SK-N-SH (cell line): ENCODE measurements at regions not wholly inside any gene's neighbourhood (a gene's known extent, or its start where the extent isn't known, plus 50 kb on each side); places are given as distances from the start of the nearest gene placed in this dataset.
A peak's percentile ranks its signal among the peaks of the same experiment; 100 is the strongest.

ENCODE experiments used
- CTCF ChIA-PET: fragments of 300-600, 350-600 bp; formaldehyde crosslinking; extraction: SDS; loops from one replicate; lab custom pipeline; 2021; lab: Yijun Ruan, JAX
- POLR2A ChIA-PET: fragments of 350-600 bp; sonication (Branson Sonifier 250); formaldehyde crosslinking; extraction: SDS; loops from one replicate; lab custom pipeline; 2020; ENCODE audit warnings: antibody characterized with exemption, inconsistent platforms; lab: Yijun Ruan, JAX
- DNase-seq: peaks from one replicate; pipeline ENCODE4 v3.0.0; 2012
- H2AFZ ChIP-seq: fragments of 200-600 bp; sonication (generic); 2 replicates; pipeline ENCODE4 v1.8.1; 2016; ENCODE audit warnings: antibody characterized with exemption, mild to moderate bottlenecking, low read depth
- H3F3A ChIP-seq: fragments of 200-600 bp; sonication (generic); replicated peaks from 2 replicates; pipeline ENCODE3; 2016; ENCODE audit warnings: antibody characterized with exemption, mild to moderate bottlenecking; ENCODE audit not compliant: insufficient read depth
- H3K27ac ChIP-seq, 2 experiments: fragments of 200-500 bp in 1 of 2; fragments of 200-600 bp in 1 of 2; sonication (Bioruptor generic) in 1 of 2; sonication (generic), shearing (Covaris generic) in 1 of 2; 2 replicates each; pipeline versions ENCODE4 v1.5.1 to v1.6.1; 2014 to 2016; ENCODE audit warnings: low read depth in 2 of 2, inconsistent platforms in 1 of 2, low read length in 1 of 2, mild to moderate bottlenecking in 1 of 2, mixed read lengths in 1 of 2
- H3K27me3 ChIP-seq: fragments of 200-600 bp; sonication (generic), shearing (Covaris generic); 2 replicates; pipeline ENCODE4 v1.6.1; 2016; ENCODE audit warnings: mixed run types; ENCODE audit not compliant: insufficient read depth
- H3K36me3 ChIP-seq, 2 experiments: fragments of 200-500 bp in 1 of 2; fragments of 200-600 bp in 1 of 2; sonication (Bioruptor generic) in 1 of 2; sonication (generic) in 1 of 2; replicated peaks in 1 of 2; 2 replicates each; pipeline versions ENCODE3 to v1.5.1; 2014 to 2016; ENCODE audit warnings: low read length in 1 of 2, mild to moderate bottlenecking in 1 of 2; ENCODE audit not compliant: insufficient read depth in 2 of 2, control insufficient read depth in 1 of 2
- H3K4me1 ChIP-seq, 2 experiments: fragments of 200-500 bp in 1 of 2; fragments of 200-600 bp in 1 of 2; sonication (Bioruptor generic) in 1 of 2; sonication (generic), shearing (Covaris generic) in 1 of 2; 2 replicates each; pipeline versions ENCODE4 v1.5.1 to v1.6.1; 2014 to 2016; ENCODE audit warnings: low read depth in 1 of 2, low read length in 1 of 2, mixed run types in 1 of 2; ENCODE audit not compliant: insufficient read depth in 2 of 2, control insufficient read depth in 1 of 2
- H3K4me2 ChIP-seq: fragments of 200-600 bp; sonication (generic), shearing (Covaris generic); 2 replicates; pipeline ENCODE4 v1.6.1; 2017; ENCODE audit warnings: mixed run types
- H3K4me3 ChIP-seq, 2 experiments: fragments of 200-500 bp in 1 of 2; fragments of 200-600 bp in 1 of 2; sonication (Bioruptor generic) in 1 of 2; sonication (generic), shearing (Covaris generic) in 1 of 2; 2 replicates each; pipeline versions ENCODE4 v1.5.1 to v1.8.1; 2014 to 2016; ENCODE audit warnings: low read depth in 2 of 2, inconsistent platforms in 1 of 2, low read length in 1 of 2, mild to moderate bottlenecking in 1 of 2, mixed read lengths in 1 of 2, moderate library complexity in 1 of 2
- H3K79me2 ChIP-seq: fragments of 200-600 bp; sonication (generic); 2 replicates; pipeline ENCODE4 v1.8.1; 2017; ENCODE audit warnings: mild to moderate bottlenecking; ENCODE audit not compliant: insufficient read depth
- H3K9ac ChIP-seq: fragments of 200-600 bp; sonication (generic); 2 replicates; pipeline ENCODE4 v1.6.1; 2017; ENCODE audit warnings: mixed run types
- H3K9me2 ChIP-seq: fragments of 200-600 bp; sonication (generic); 2 replicates; pipeline ENCODE4 v1.6.1; 2017; ENCODE audit warnings: mixed run types
- H3K9me3 ChIP-seq: fragments of 200-600 bp; sonication (generic); 2 replicates; pipeline ENCODE4 v1.6.1; 2017; ENCODE audit warnings: mixed run types, mild to moderate bottlenecking, moderate library complexity
- H4K20me1 ChIP-seq: fragments of 200-600 bp; sonication (generic); 2 replicates; pipeline ENCODE4 v1.6.1; 2017; ENCODE audit warnings: mild to moderate bottlenecking, mixed run types; ENCODE audit not compliant: insufficient read depth
- CHD2 ChIP-seq: fragments of 150-350 bp; IDR thresholded peaks from 2 replicates; pipeline ENCODE4 v1.6.1; 2018; ENCODE audit warnings: low read length; ENCODE audit not compliant: partially characterized antibody
- FOSL2 ChIP-seq: IDR thresholded peaks from 2 replicates; pipeline ENCODE4 v1.4.0; 2012; ENCODE audit warnings: low read depth, mild to moderate bottlenecking, moderate library complexity, borderline replicate concordance
- FOXM1 ChIP-seq: IDR thresholded peaks from 2 replicates; pipeline ENCODE4 v1.4.0; 2012; ENCODE audit warnings: low read depth, mild to moderate bottlenecking
- GABPA ChIP-seq: IDR thresholded peaks from 2 replicates; pipeline ENCODE4 v1.4.0; 2012; ENCODE audit warnings: low read depth, mild to moderate bottlenecking
- NFIC ChIP-seq: IDR thresholded peaks from 2 replicates; pipeline ENCODE4 v1.4.0; 2012; ENCODE audit warnings: borderline replicate concordance
- SIN3A ChIP-seq: IDR thresholded peaks from 2 replicates; pipeline ENCODE4 v1.6.1; 2012; ENCODE audit warnings: low read depth, mild to moderate bottlenecking, low read length, moderate library complexity, borderline replicate concordance
- SMC3 ChIP-seq: IDR thresholded peaks from 2 replicates; pipeline ENCODE4 v1.6.1; 2012; ENCODE audit warnings: low read depth, low read length, improper control_type of control experiment
- TCF12 ChIP-seq: IDR thresholded peaks from 2 replicates; pipeline ENCODE4 v1.4.0; 2012
- WGBS: methylation state at CpG from one replicate; pipeline ENCODE4 v1.1.6; 2017; ENCODE audit warnings: low lambda C conversion rate; 5-methylcytosine and 5-hydroxymethylcytosine counted together
- TF ChIP-seq, protein P1 (sequence below): fragments of 200-600 bp; sonication (generic); IDR thresholded peaks from 2 replicates; pipeline ENCODE4 v1.6.1; 2017; ENCODE audit warnings: antibody characterized with exemption, mild to moderate bottlenecking, moderate library complexity
- TF ChIP-seq, protein P2 (sequence below): IDR thresholded peaks from 2 replicates; pipeline ENCODE4; 2012
- TF ChIP-seq, protein P3 (sequence below): IDR thresholded peaks from 2 replicates; pipeline ENCODE4 v1.4.0; 2012; ENCODE audit warnings: low read depth
- TF ChIP-seq, protein P4 (sequence below): IDR thresholded peaks from 2 replicates; pipeline ENCODE4 v1.6.1; 2012; ENCODE audit warnings: mild to moderate bottlenecking, low read depth, low read length, moderate library complexity
- TF ChIP-seq, protein P5 (sequence below): IDR thresholded peaks from 2 replicates; pipeline ENCODE4 v1.4.0; 2012; ENCODE audit warnings: low read depth, borderline replicate concordance

DNA sequence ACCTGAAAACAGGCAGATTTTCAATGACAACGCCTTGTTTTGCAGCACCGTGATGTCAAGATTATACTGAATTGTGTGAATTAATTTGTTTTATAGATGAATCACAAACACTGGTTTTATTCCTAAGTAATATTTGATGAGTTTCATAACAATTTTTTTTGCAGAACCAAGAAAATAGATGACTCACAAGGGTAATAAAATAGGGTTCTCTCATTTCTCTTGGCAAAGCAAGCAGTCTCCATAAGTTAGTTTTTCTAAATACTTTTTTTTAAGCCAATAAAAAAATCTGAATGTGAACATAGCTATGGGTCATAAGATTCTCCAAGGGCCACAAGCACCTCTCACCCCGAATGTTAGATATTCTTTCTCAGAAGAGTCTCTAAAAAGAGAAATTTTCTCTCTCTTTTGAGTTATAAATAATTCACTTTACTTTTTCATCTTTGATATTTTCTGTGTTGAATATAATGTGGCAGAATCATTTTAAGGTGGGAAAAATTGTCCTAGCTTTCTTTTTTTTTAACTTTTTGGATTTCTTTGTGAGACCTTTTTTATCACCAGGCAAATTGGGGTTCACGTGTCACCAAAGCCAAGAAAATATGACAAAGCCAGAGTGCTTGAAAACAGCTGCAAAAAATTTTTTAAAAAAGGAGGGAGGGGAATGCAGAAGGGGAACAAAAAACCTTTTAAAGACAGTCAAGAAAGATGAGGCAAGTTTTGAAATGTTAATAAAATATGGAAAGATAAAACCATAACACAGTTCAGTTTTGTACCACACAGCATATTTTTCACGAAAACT, 174.6 kb upstream of the DAPK1 start (continued):
- peak; percentile 21; the same call in 1 of the 2 replicates for TF ChIP-seq NFIC
- TF ChIP-seq, protein P1, sequence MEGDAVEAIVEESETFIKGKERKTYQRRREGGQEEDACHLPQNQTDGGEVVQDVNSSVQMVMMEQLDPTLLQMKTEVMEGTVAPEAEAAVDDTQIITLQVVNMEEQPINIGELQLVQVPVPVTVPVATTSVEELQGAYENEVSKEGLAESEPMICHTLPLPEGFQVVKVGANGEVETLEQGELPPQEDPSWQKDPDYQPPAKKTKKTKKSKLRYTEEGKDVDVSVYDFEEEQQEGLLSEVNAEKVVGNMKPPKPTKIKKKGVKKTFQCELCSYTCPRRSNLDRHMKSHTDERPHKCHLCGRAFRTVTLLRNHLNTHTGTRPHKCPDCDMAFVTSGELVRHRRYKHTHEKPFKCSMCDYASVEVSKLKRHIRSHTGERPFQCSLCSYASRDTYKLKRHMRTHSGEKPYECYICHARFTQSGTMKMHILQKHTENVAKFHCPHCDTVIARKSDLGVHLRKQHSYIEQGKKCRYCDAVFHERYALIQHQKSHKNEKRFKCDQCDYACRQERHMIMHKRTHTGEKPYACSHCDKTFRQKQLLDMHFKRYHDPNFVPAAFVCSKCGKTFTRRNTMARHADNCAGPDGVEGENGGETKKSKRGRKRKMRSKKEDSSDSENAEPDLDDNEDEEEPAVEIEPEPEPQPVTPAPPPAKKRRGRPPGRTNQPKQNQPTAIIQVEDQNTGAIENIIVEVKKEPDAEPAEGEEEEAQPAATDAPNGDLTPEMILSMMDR, result no peak
- TF ChIP-seq, protein P2, sequence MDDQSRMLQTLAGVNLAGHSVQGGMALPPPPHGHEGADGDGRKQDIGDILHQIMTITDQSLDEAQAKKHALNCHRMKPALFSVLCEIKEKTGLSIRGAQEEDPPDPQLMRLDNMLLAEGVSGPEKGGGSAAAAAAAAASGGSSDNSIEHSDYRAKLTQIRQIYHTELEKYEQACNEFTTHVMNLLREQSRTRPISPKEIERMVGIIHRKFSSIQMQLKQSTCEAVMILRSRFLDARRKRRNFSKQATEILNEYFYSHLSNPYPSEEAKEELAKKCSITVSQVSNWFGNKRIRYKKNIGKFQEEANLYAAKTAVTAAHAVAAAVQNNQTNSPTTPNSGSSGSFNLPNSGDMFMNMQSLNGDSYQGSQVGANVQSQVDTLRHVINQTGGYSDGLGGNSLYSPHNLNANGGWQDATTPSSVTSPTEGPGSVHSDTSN, result no peak
- no peak for TF ChIP-seq SMC3

DNA sequence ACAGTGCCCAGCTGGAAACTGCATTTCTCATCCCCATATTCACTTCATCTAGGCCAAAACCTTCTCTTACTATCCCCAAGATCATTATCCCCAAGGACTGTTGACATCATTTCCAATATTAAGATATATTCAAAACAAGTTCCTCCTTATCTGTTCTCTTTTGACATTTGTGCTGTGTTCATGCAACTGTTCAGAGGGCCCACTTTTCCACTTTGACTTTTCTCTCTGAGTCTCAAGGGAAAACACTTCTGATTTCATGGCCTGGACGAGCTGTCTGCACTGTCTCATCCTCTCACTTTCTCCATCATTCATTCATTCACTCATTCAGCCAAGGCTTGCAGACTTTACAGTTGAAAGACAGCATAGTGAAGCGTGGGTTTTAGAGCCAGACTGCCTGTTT, 173.7 kb upstream of the DAPK1 start:
- POLR2A ChIA-PET, result no interaction called here
- Histone ChIP-seq H3K36me3 (no peaks in the 10 kb centered on the region), H3K79me2 (no peaks in the 10 kb centered on the region), H3F3A (no peaks in the 10 kb centered on the region), H3K27ac (no peak overlapping the region), H3K9me2 (no peaks in the 10 kb centered on the region), H3K9ac (no peak overlapping the region), H3K4me1 (peaks cover 2 to 8% of the 10 kb centered on the region in 2 experiments; a peak in 3 of 4 replicates), H4K20me1 (no peaks in the 10 kb centered on the region), H3K4me2 (no peak overlapping the region), H3K9me3 (no peaks in the 10 kb centered on the region), H3K4me3 (no peak overlapping the region), H2AFZ (no peak overlapping the region), H3K27me3 (no peaks in the 10 kb centered on the region)
- DNase-seq, result no peak
- WGBS, result 49% methylated on average over 2 of the region's 2 CpGs
- CTCF ChIA-PET, result interaction anchor here (0.6 to 8.2 kb wide), 41 partner anchors 8 to 915 kb away, joined by 3 to 112 read pairs (median 4); partner anchors contain the start of gene GAS1
- TF ChIP-seq, protein P2, result no peak
- TF ChIP-seq, protein P1, result no peak
- TF ChIP-seq TCF12, result no peak
- no peak for TF ChIP-seq FOSL2
- TF ChIP-seq, protein P3, sequence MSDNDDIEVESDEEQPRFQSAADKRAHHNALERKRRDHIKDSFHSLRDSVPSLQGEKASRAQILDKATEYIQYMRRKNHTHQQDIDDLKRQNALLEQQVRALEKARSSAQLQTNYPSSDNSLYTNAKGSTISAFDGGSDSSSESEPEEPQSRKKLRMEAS, result no peak
- no peak for TF ChIP-seq SIN3A
- TF ChIP-seq GABPA, result no peak
- TF ChIP-seq CHD2, result no peak
- no peak for TF ChIP-seq NFIC
- TF ChIP-seq, protein P4, sequence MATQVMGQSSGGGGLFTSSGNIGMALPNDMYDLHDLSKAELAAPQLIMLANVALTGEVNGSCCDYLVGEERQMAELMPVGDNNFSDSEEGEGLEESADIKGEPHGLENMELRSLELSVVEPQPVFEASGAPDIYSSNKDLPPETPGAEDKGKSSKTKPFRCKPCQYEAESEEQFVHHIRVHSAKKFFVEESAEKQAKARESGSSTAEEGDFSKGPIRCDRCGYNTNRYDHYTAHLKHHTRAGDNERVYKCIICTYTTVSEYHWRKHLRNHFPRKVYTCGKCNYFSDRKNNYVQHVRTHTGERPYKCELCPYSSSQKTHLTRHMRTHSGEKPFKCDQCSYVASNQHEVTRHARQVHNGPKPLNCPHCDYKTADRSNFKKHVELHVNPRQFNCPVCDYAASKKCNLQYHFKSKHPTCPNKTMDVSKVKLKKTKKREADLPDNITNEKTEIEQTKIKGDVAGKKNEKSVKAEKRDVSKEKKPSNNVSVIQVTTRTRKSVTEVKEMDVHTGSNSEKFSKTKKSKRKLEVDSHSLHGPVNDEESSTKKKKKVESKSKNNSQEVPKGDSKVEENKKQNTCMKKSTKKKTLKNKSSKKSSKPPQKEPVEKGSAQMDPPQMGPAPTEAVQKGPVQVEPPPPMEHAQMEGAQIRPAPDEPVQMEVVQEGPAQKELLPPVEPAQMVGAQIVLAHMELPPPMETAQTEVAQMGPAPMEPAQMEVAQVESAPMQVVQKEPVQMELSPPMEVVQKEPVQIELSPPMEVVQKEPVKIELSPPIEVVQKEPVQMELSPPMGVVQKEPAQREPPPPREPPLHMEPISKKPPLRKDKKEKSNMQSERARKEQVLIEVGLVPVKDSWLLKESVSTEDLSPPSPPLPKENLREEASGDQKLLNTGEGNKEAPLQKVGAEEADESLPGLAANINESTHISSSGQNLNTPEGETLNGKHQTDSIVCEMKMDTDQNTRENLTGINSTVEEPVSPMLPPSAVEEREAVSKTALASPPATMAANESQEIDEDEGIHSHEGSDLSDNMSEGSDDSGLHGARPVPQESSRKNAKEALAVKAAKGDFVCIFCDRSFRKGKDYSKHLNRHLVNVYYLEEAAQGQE, result no peak
- no peak for TF ChIP-seq FOXM1
- TF ChIP-seq, protein P5, sequence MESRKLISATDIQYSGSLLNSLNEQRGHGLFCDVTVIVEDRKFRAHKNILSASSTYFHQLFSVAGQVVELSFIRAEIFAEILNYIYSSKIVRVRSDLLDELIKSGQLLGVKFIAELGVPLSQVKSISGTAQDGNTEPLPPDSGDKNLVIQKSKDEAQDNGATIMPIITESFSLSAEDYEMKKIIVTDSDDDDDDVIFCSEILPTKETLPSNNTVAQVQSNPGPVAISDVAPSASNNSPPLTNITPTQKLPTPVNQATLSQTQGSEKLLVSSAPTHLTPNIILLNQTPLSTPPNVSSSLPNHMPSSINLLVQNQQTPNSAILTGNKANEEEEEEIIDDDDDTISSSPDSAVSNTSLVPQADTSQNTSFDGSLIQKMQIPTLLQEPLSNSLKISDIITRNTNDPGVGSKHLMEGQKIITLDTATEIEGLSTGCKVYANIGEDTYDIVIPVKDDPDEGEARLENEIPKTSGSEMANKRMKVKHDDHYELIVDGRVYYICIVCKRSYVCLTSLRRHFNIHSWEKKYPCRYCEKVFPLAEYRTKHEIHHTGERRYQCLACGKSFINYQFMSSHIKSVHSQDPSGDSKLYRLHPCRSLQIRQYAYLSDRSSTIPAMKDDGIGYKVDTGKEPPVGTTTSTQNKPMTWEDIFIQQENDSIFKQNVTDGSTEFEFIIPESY, result no peak
